Neuron (in vitro differentiated cells): ENCODE measurements at regions not wholly inside any gene's neighbourhood (a gene's known extent, or its start where the extent isn't known, plus 50 kb on each side); places are given as distances from the start of the nearest gene placed in this dataset.
"Not testable (repeated sequence)": the region's sequence is repeated elsewhere in the genome, so short reads cannot be mapped to it uniquely, and the experiment has no call there.

Experiments used
- H2AFZ ChIP-seq: one replicate; pipeline ENCODE4 v1.6.1; 2013; ENCODE audit warnings: low read depth, mild to moderate bottlenecking, inconsistent platforms, low read length, moderate library complexity
- H3K27me3 ChIP-seq: one replicate; pipeline ENCODE4 v1.6.1; 2013; ENCODE audit warnings: low read length; ENCODE audit not compliant: insufficient read depth
- H3K36me3 ChIP-seq: one replicate; pipeline ENCODE4 v1.6.1; 2013; ENCODE audit warnings: low read length; ENCODE audit not compliant: insufficient read depth
- H3K4me1 ChIP-seq: one replicate; pipeline ENCODE4 v1.6.1; 2013; ENCODE audit warnings: low read length; ENCODE audit not compliant: insufficient read depth
- H3K4me3 ChIP-seq: 2 replicates; pipeline ENCODE4 v1.5.1; 2013; ENCODE audit warnings: mild to moderate bottlenecking, low read length, moderate library complexity
- H3K9me3 ChIP-seq: one replicate; pipeline ENCODE4 v1.6.1; 2013; ENCODE audit warnings: low read length

- H3K36me3 ChIP-seq = no peaks in the 10 kb centered on the region
- H3K4me1 ChIP-seq = no peaks in the 10 kb centered on the region
- no peaks in the 10 kb centered on the region for H3K27me3 ChIP-seq
- no peaks in the 10 kb centered on the region for H3K9me3 ChIP-seq
- no peak overlapping the region for H2AFZ ChIP-seq
- no peak overlapping the region for H3K4me3 ChIP-seq
These were observed 109.1 kb upstream of the FSCB start for GRCh38 chr14:44616204-44616603.

- Histone ChIP-seq H3K4me3 (no peak overlapping the region), H3K36me3 (no peaks in the 10 kb centered on the region), H3K4me1 (no peaks in the 10 kb centered on the region), H3K27me3 (no peaks in the 10 kb centered on the region), H2AFZ (no peak overlapping the region), H3K9me3 (no peaks in the 10 kb centered on the region)
These were observed 106.1 kb upstream of the FSCB start for GRCh38 chr14:44613061-44613712.

GRCh38 chr14:44612002-44612401, 104.9 kb upstream of the FSCB start:
- no peaks in the 10 kb centered on the region for H3K9me3 ChIP-seq
- no peaks in the 10 kb centered on the region for H3K36me3 ChIP-seq
- no peak overlapping the region for H3K4me3 ChIP-seq
- H3K27me3 ChIP-seq = no peaks in the 10 kb centered on the region
- H2AFZ ChIP-seq = no peak overlapping the region
- H3K4me1 ChIP-seq = no peaks in the 10 kb centered on the region

GRCh38 chr14:44609876-44610510, 102.9 kb upstream of the FSCB start:
- no peaks in the 10 kb centered on the region for H3K4me1 ChIP-seq
- H3K4me3 ChIP-seq = no peak overlapping the region
- H3K36me3 ChIP-seq = no peaks in the 10 kb centered on the region
- H3K27me3 ChIP-seq = no peaks in the 10 kb centered on the region
- no peak overlapping the region for H2AFZ ChIP-seq
- no peaks in the 10 kb centered on the region for H3K9me3 ChIP-seq

- no peak overlapping the region for H2AFZ ChIP-seq
- no peaks in the 10 kb centered on the region for H3K4me1 ChIP-seq
- no peak overlapping the region for H3K4me3 ChIP-seq
- no peaks in the 10 kb centered on the region for H3K27me3 ChIP-seq
- H3K36me3 ChIP-seq = no peaks in the 10 kb centered on the region
- no peaks in the 10 kb centered on the region for H3K9me3 ChIP-seq
These were observed 102.1 kb upstream of the FSCB start for GRCh38 chr14:44609201-44609600.

- H3K9me3 ChIP-seq = no peaks in the 10 kb centered on the region
- no peak overlapping the region for H2AFZ ChIP-seq
- H3K4me3 ChIP-seq = no peak overlapping the region
- H3K27me3 ChIP-seq = no peaks in the 10 kb centered on the region
- no peaks in the 10 kb centered on the region for H3K36me3 ChIP-seq
- H3K4me1 ChIP-seq = no peaks in the 10 kb centered on the region
These were observed 100.6 kb upstream of the FSCB start for GRCh38 chr14:44607701-44608100.

- no peaks in the 10 kb centered on the region for H3K4me1 ChIP-seq
- no peak overlapping the region for H2AFZ ChIP-seq
- H3K4me3 ChIP-seq = no peak overlapping the region
- H3K27me3 ChIP-seq = no peaks in the 10 kb centered on the region
- H3K9me3 ChIP-seq = no peaks in the 10 kb centered on the region
- H3K36me3 ChIP-seq = no peaks in the 10 kb centered on the region
These were observed 99.5 kb upstream of the FSCB start for GRCh38 chr14:44606576-44606975.

GRCh38 chr14:44601266-44601665, 94.2 kb upstream of the FSCB start:
- not testable (repeated sequence) for H3K27me3 ChIP-seq, H3K36me3 ChIP-seq, H3K9me3 ChIP-seq, H3K4me3 ChIP-seq, H2AFZ ChIP-seq, H3K4me1 ChIP-seq

GRCh38 chr14:44589180-44589579, 82.1 kb upstream of the FSCB start:
- H3K27me3 ChIP-seq = no peaks in the 10 kb centered on the region
- H3K9me3 ChIP-seq = no peaks in the 10 kb centered on the region
- no peaks in the 10 kb centered on the region for H3K36me3 ChIP-seq
- H2AFZ ChIP-seq = no peak overlapping the region
- H3K4me1 ChIP-seq = no peaks in the 10 kb centered on the region
- no peak overlapping the region for H3K4me3 ChIP-seq

GRCh38 chr14:44586910-44587309, 79.8 kb upstream of the FSCB start:
- Histone ChIP-seq H2AFZ (no peak overlapping the region), H3K36me3 (no peaks in the 10 kb centered on the region), H3K9me3 (no peaks in the 10 kb centered on the region), H3K27me3 (no peaks in the 10 kb centered on the region), H3K4me1 (no peaks in the 10 kb centered on the region), H3K4me3 (no peak overlapping the region)

- no peaks in the 10 kb centered on the region for H3K9me3 ChIP-seq
- no peaks in the 10 kb centered on the region for H3K36me3 ChIP-seq
- no peaks in the 10 kb centered on the region for H3K4me1 ChIP-seq
- H3K4me3 ChIP-seq = no peak overlapping the region
- H2AFZ ChIP-seq = no peak overlapping the region
- H3K27me3 ChIP-seq = no peaks in the 10 kb centered on the region
These were observed 69.3 kb upstream of the FSCB start for GRCh38 chr14:44576356-44576755.

GRCh38 chr14:44567997-44568396, 60.9 kb upstream of the FSCB start:
- Histone ChIP-seq H3K4me1 (no peaks in the 10 kb centered on the region), H3K36me3 (no peaks in the 10 kb centered on the region), H3K27me3 (no peaks in the 10 kb centered on the region), H3K4me3 (no peak overlapping the region), H3K9me3 (no peaks in the 10 kb centered on the region), H2AFZ (no peak overlapping the region)

GRCh38 chr14:44565968-44566367, 58.9 kb upstream of the FSCB start:
- no peaks in the 10 kb centered on the region for H3K36me3 ChIP-seq
- H3K4me1 ChIP-seq = no peaks in the 10 kb centered on the region
- H2AFZ ChIP-seq = no peak overlapping the region
- H3K27me3 ChIP-seq = no peaks in the 10 kb centered on the region
- H3K4me3 ChIP-seq = no peak overlapping the region
- no peaks in the 10 kb centered on the region for H3K9me3 ChIP-seq

- no peaks in the 10 kb centered on the region for H3K36me3 ChIP-seq
- no peaks in the 10 kb centered on the region for H3K27me3 ChIP-seq
- H3K4me3 ChIP-seq = no peak overlapping the region
- H3K9me3 ChIP-seq = no peaks in the 10 kb centered on the region
- no peak overlapping the region for H2AFZ ChIP-seq
- no peaks in the 10 kb centered on the region for H3K4me1 ChIP-seq
These were observed 57.8 kb upstream of the FSCB start for GRCh38 chr14:44564908-44565307.
